ENCODE measurements at regions not wholly inside any gene's neighbourhood (a gene's known extent, or its start where the extent isn't known, plus 50 kb on each side); places are given as distances from the start of the nearest gene placed in this dataset.
A peak's percentile ranks its signal among the peaks of the same experiment; 100 is the strongest.

- Histone ChIP-seq H3K4me2 (replicated peaks; ENCODE audit: extremely low read depth, low read length, poor library complexity, severe bottlenecking) (no peak overlapping the region), H3K27ac (ENCODE audit: low read depth in 1 of 2, low read length in 2 of 2) (no peak overlapping the region), H3K4me1 (ENCODE audit: control insufficient read depth in 1 of 2, insufficient read depth in 2 of 2, low read length in 2 of 2) (no peaks in the 10 kb centered on the region), H3K36me3 (replicated peaks in 1 of 2; ENCODE audit: control insufficient read depth in 1 of 2, insufficient read depth in 2 of 2, low read length in 2 of 2) (no peaks in the 10 kb centered on the region), H3K79me2 (ENCODE audit: insufficient read depth, low read length) (no peaks in the 10 kb centered on the region), H2AFZ (ENCODE audit: insufficient read depth, low read depth, low read length, poor library complexity, severe bottlenecking) (no peak overlapping the region), H3K9me3 (replicated peaks in 1 of 2; ENCODE audit: control insufficient read depth in 1 of 2, insufficient read depth in 1 of 2, low read length in 2 of 2) (no peaks in the 10 kb centered on the region), H3K4me3 (replicated peaks in 1 of 3; ENCODE audit: low read depth in 2 of 3, low read length in 3 of 3) (no peak overlapping the region), H4K20me1 (ENCODE audit: insufficient read depth, low read length) (no peaks in the 10 kb centered on the region), H3K9ac (ENCODE audit: insufficient read depth, low read length, poor library complexity, severe bottlenecking) (no peak overlapping the region), H3K27me3 (ENCODE audit: control insufficient read depth in 2 of 2, insufficient read depth in 2 of 2, low read length in 2 of 2) (peaks cover 9 to 25% of the 10 kb centered on the region in 2 donors)
- intact Hi-C loops (cut with micrococcal nuclease): no loop called here
- Mint-ChIP-seq H3K36me3 (no peaks in the 10 kb centered on the region), H3K27ac (no peak overlapping the region), H3K9me3 (peaks cover 0 to 3% (median 0%) of the 10 kb centered on the region in 7 donors), H3K27me3 (ENCODE audit: low read depth in 3 of 3) (peaks cover 20 to 39% (median 32%) of the 10 kb centered on the region in 3 donors), H3K4me1 (no peaks in the 10 kb centered on the region), H3K4me3 (no peak overlapping the region)
- no peak for DNase-seq
- 60% methylated on average over 1 of the region's 2 CpGs for WGBS (ENCODE audit: insufficient coverage)
- TF ChIP-seq CTCF (IDR thresholded peaks at IDR 0.05): no peak
These were observed 204.4 kb downstream of the NXNL2 start for GRCh38 chr9:88739373-88739772.

GRCh38 chr9:88740844-88741243, 205.9 kb downstream of the NXNL2 start:
- no peaks in the 10 kb centered on the region for H3K36me3 Mint-ChIP-seq
- H3K4me1 Mint-ChIP-seq: no peaks in the 10 kb centered on the region
- no peak overlapping the region for H3K27ac ChIP-seq (ENCODE audit: low read depth in 1 of 2, low read length in 2 of 2)
- H3K27ac Mint-ChIP-seq: no peak overlapping the region
- no peaks in the 10 kb centered on the region for H3K9me3 ChIP-seq (replicated peaks in 1 of 2; ENCODE audit: control insufficient read depth in 1 of 2, insufficient read depth in 1 of 2, low read length in 2 of 2)
- no peak for DNase-seq
- WGBS (ENCODE audit: insufficient coverage): no CpG with 5 or more reads among the region's 7 CpGs
- no peak overlapping the region for H3K4me2 ChIP-seq (replicated peaks; ENCODE audit: extremely low read depth, low read length, poor library complexity, severe bottlenecking)
- no peaks in the 10 kb centered on the region for H3K4me1 ChIP-seq (ENCODE audit: control insufficient read depth in 1 of 2, insufficient read depth in 2 of 2, low read length in 2 of 2)
- peaks cover 3 to 21% of the 10 kb centered on the region in 2 donors for H3K27me3 ChIP-seq (ENCODE audit: control insufficient read depth in 2 of 2, insufficient read depth in 2 of 2, low read length in 2 of 2)
- H3K4me3 Mint-ChIP-seq: peak overlapping the region in 1 of 2 donors; percentile 14
- no peaks in the 10 kb centered on the region for H4K20me1 ChIP-seq (ENCODE audit: insufficient read depth, low read length)
- no peak overlapping the region for H3K4me3 ChIP-seq (replicated peaks in 1 of 3; ENCODE audit: low read depth in 2 of 3, low read length in 3 of 3)
- no peak overlapping the region for H2AFZ ChIP-seq (ENCODE audit: insufficient read depth, low read depth, low read length, poor library complexity, severe bottlenecking)
- no peaks in the 10 kb centered on the region for H3K79me2 ChIP-seq (ENCODE audit: insufficient read depth, low read length)
- TF ChIP-seq CTCF (IDR thresholded peaks at IDR 0.05): no peak
- H3K9me3 Mint-ChIP-seq: peaks cover 0 to 3% (median 0%) of the 10 kb centered on the region in 7 donors
- intact Hi-C loops (cut with micrococcal nuclease): no loop called here
- no peak overlapping the region for H3K9ac ChIP-seq (ENCODE audit: insufficient read depth, low read length, poor library complexity, severe bottlenecking)
- no peaks in the 10 kb centered on the region for H3K36me3 ChIP-seq (replicated peaks in 1 of 2; ENCODE audit: control insufficient read depth in 1 of 2, insufficient read depth in 2 of 2, low read length in 2 of 2)
- H3K27me3 Mint-ChIP-seq (ENCODE audit: low read depth in 3 of 3): peaks cover 13 to 35% (median 29%) of the 10 kb centered on the region in 3 donors

All from CD14-positive monocyte (primary cell).